ELF-1 (cell line): ENCODE measurements at regions not wholly inside any gene's neighbourhood (a gene's known extent, or its start where the extent isn't known, plus 50 kb on each side); places are given as distances from the start of the nearest gene placed in this dataset.

ENCODE experiments used
- DNase-seq: peaks from one replicate; pipeline ENCODE4 v3.0.0-alpha.2; 2016; ENCODE audit warnings: low read depth, low spot score

DNA sequence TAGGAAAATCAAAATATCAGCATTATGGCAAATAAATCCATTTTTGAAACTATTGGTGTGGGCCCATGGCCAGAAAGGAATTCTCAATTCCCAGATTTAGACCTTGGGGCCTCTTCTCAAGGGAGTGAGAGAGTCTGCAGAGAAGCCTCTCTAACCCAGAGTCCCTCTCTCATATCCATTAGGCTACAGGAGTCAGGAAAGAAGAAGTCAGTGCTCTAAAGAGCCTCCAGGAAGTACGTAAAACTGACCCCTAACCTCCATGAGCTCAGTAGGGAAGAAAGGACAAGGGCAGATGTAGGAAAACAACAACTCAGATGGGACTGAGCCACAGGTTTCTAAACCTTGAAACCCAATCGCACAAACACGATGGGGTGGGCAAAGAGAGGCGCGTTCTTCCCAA lies 479.9 kb upstream of the TNP1 start:
- DNase-seq: no peak

DNA sequence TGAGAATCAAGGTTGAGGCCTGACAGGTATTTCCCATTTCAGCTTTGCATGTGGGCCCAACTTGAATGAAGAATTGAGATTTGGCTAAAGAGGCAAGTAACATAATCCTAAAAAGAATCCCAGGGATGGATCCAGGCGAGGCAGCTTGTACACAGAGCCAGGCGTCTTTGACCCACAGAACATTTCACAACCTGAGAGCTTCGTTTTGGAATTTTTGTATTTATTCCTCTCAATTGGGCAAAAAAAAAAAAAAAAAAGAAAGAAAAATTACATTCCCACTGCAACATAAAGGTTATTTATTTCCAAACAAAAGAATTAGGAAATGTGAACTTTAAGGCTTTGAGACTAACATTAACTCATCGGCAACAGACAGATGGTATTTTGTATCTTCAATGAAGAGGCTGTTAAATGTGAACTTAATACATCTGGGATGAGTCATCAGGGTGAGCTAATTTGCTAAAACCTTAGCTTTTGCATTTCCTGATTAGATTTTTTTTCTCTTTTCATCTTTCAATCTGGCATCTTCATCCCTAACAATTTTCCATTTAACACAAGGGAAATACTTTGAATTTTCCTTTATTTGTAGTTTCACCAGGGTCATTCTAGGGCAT lies 478.5 kb upstream of the TNP1 start:
- no peak for DNase-seq

DNA sequence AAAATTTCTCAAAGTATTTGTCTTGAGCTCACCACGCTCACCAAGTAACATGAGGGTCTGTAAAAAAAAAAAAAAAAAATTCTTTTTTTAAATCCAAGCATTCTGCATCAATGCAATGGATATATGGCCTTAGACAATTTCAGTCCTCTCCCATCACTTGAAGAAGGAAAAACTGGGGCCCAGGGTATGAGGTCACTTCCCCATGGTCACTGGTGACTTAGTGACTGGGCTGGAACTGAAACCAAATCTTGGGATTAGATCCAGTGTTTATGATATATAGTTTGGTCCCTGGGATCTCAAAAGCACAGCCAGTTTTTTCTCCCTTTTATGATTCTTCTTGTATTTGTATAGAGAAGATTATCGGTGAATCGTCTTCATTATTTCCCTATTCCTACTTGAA lies 477.9 kb upstream of the TNP1 start:
- no peak for DNase-seq

DNA sequence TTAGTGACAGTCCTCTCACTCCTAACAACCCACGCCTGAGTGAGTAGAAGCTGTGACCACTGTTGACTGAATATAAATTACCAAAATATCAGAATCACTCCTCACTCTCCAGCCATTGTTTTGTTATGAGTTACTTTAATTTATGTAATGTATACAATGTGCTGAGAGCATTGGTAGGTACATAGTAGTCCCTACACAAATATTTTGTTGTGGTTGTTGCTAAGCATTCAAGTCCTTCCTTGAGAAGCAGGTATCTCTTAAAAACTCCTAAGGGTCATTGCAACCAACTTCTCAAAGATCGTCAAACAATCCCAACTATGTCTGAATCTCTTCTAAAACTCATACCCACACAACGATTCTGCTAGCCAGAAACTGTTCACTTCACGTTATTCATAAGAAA lies 476.8 kb upstream of the TNP1 start:
- DNase-seq: no peak

GRCh38 chr2:217335341-217335966 lies 475.6 kb upstream of the TNP1 start:
- no peak for DNase-seq

DNA sequence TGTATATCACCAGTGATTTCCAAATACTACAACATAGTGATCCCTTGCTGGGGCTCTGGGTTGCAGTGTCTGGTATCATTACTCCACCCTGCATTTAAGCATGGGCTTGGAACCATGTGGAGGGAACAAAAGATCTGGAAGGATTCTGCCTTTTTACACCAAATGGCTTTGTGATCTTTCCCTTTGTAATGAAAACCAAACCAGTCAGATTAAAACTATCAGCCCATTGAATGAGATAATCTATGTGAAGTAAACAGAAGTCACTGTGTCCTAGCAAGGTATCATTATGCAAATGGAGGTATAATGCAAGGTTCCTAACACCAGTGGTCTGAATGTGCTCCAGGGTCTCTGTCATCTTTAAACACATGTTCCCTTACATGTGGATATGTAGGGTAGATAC lies 474.7 kb upstream of the TNP1 start:
- DNase-seq: no peak

DNA sequence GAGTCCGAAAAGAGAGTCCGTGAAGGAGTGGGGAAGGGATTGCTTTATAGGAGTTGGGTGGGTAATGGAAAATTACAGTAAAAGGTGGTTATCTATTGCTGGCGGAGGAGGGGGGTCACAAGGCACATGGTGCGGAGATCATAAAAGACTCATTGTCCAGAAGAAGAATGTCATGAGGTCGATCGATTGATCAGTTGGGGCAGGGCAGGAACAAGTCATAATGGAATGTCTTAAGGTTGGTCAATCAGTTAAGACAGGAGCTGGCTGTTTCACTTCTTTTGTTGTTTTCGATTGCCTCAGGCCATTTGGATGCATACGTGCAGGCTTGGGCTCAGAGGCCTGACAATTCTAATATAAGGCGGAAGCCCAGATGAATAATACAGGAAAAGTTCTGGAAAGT lies 473.0 kb upstream of the TNP1 start:
- peak; percentile 73 for DNase-seq

GRCh38 chr2:217332417-217332791 lies 472.5 kb upstream of the TNP1 start:
- no peak for DNase-seq

- peak; percentile 95 for DNase-seq
Observed at GRCh38 chr2:217331523-217332416, 471.9 kb upstream of the TNP1 start.

DNA sequence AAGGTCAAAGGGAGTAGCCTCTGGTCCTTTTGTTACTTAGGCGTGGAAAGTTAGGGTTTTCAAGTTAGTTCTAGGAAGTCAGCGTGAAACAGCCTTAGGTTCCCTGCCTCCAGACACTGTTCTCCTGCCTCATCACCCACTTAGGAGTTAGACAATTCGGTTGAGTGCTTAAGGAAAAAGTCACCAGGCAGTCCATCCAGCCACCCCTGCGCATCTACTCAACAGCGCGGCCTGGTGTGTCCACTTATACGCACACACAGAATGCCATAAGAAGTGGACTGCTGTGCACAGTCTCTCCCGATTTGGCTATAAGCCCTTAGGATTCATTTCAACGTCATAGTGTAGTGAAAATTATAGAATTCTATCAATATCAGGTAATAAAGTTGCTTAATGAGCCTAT lies 470.8 kb upstream of the TNP1 start:
- DNase-seq: peak; percentile 30

- DNase-seq: no peak
Observed at GRCh38 chr2:217329023-217329431, 469.2 kb upstream of the TNP1 start.

DNA sequence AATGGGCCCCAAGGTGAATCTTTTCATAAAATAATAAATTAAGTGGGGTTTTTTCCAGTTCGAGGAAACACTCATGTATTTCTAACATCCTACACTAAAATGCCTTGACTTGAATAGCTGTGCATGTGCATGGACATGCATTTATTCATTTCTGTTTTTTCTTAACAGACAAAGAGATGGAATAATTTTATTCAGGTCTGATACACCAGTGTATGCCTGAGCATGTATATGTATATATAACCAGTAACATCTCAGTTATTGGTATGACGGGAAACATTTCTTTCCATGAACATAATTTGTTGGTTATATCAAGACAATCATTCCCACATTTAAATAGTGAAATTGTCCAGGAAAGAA lies 468.7 kb upstream of the TNP1 start:
- no peak for DNase-seq

GRCh38 chr2:217327953-217328621 lies 468.2 kb upstream of the TNP1 start:
- no peak for DNase-seq

DNA sequence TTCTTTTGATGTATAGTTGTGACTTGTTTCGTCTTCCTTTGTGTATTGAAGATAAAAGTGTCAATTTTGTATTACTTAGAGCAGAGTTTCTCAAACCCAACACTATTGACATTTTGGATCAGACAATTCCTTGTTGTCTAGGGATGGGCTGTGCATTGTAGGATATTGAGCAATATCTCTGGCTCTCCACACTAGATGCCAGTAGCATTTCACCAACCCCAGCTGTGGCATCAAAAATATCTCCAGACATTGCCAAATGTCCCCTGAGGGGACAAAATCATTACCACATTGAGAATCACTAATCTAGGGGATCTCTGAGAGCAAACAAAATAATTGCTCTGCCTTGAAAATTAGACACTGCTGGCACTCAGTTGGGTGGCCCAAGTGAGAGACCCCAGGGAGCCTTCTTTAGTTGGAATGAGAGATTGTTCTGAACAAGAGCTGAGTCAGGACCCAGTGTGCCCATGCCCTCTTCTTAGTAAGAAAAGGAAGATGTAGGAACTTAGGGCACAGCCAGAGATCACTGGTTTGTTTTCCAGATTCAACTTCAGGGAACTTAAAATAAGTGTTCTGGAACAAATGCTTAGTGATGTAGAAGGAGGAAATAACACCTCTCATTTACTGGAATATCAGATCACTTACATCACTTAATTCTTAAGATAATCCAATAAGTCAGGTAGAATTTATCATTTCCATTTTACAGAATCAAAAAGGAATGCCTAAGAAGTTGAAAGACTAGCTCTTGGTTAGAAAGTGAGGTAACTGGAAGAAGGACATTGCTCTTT lies 466.6 kb upstream of the TNP1 start:
- DNase-seq: no peak

GRCh38 chr2:217325816-217326215 lies 466.0 kb upstream of the TNP1 start:
- DNase-seq: no peak

- no peak for DNase-seq
Observed at GRCh38 chr2:217325251-217325650, 465.4 kb upstream of the TNP1 start.

- no peak for DNase-seq
Observed at GRCh38 chr2:217316743-217317142, 456.9 kb upstream of the TNP1 start.

DNA sequence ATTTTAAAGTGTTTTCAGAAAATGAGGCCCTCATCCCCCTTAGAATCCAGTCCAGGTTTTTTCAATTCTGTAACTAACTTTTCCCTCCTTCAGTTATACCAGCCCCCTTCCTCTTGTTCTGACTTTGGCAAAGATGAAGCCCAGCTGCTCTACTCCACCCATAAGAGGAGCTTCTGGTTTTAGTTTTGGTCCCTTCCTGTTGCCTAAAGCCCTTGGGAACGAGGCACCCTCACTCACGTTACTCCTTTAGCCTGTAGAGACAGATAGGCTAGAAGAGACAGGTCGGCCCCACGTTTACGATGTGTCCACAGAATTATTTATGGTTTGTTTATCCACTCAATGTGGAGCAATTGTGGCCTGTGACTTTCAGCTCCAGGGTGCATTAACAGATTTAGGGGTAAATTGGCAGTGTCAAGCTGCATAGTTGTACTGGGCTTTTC lies 454.2 kb upstream of the TNP1 start:
- DNase-seq: no peak

- DNase-seq: no peak
Observed at GRCh38 chr2:217313386-217313785, 453.5 kb upstream of the TNP1 start.

DNA sequence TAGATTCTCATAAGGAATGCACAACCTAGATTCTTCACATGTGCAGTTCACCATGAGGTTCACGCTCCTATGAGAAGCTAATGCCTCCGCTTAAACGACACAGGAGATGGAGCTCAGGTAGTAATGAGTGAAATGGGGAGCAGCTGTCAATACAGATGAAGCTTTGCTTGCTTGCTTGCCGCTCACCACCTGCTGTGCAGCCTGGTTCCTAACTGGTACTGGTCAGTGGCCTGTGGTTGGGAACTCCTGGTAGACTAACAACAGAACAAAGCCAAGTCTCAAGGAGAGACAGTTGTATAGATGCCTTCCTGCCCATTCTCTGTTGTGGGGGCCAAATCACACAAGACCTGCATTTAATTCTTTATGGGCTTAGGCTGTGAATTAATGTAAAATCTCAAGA lies 449.2 kb upstream of the TNP1 start:
- DNase-seq: no peak

DNA sequence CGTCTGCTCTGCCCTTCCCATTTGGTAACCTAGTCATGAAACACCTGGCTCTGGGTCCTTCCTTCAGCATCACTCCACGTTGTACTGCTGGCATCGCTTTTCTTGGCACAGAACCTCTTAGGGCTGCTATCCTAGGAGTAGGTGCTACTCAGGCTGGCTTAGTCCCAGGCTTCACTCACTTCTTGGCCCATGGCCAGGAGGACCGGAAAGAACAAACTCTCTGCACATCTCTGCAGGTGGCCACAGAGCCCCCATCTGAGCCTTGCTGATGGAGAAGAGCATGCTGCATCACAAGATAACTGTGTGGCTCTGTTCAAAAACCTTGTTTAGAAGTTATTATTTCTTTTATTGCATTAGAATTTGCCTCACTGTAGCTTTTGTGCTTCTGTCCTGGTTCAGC lies 447.2 kb upstream of the TNP1 start:
- DNase-seq: no peak

DNA sequence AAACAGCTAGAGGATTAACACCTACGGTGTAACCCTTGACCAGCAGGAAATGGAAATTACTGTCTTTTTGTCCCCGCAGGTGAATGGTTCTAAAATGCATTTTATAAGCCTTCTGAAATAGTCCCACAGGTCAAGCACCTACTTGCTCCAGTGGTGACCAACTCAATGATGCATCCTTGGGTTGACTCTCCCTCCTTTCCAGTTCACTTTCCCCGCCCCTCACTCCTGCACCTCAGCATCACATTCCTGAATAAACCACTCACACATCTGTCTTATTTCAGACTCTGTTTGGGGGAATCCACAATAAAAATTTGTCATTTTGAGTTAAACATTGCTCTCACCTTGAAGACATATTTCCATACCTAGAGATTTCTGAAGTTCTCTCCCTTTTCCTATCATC lies 446.0 kb upstream of the TNP1 start:
- DNase-seq: no peak
